ENCODE measurements at regions not wholly inside any gene's neighbourhood (a gene's known extent, or its start where the extent isn't known, plus 50 kb on each side); places are given as distances from the start of the nearest gene placed in this dataset.

DNA sequence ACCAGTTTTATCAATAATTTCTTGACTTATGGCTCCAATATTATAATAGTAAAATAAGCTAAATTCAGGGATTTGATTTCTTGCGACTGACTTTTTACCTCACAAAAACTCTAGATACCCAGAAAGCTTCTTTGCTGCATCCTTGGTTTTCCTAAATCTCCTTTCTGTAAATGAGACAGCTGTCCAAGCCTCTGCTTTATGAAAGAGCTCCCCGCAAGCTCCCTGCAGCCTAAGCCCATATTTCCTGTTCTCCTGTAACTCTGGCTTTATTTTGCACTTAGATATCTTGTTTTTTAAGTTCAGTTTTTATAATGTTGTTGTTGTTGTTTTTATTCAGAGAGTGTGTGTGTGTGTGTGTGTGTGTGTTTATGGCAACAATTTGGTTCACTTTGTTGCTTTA, 361.7 kb upstream of the PKDCC start:
- DNase-seq (ENCODE audit: low spot score): no peak
- TF ChIP-seq, protein P1, sequence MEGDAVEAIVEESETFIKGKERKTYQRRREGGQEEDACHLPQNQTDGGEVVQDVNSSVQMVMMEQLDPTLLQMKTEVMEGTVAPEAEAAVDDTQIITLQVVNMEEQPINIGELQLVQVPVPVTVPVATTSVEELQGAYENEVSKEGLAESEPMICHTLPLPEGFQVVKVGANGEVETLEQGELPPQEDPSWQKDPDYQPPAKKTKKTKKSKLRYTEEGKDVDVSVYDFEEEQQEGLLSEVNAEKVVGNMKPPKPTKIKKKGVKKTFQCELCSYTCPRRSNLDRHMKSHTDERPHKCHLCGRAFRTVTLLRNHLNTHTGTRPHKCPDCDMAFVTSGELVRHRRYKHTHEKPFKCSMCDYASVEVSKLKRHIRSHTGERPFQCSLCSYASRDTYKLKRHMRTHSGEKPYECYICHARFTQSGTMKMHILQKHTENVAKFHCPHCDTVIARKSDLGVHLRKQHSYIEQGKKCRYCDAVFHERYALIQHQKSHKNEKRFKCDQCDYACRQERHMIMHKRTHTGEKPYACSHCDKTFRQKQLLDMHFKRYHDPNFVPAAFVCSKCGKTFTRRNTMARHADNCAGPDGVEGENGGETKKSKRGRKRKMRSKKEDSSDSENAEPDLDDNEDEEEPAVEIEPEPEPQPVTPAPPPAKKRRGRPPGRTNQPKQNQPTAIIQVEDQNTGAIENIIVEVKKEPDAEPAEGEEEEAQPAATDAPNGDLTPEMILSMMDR (IDR thresholded peaks at IDR 0.05; ENCODE audit: extremely low read depth, missing control alignments): no peak

DNA sequence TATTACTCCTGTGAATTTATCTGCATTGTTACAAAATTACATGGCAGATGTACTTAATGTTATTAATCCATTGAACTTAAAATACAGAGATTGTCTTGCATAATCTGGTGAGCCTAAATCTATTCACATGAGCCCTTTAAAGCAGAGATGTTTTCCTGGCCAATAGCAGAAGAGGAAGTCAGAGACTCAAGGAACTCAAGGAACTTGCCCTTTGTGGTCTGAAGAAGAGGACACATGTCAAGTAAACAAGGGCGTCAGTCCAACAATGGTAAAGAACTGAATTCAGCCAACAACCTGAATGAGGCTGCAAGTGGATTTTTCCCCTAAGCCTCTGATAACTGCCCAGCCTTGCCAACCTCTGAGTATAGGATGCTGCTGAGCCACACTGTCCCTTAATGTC, 356.3 kb upstream of the PKDCC start:
- TF ChIP-seq, protein P1 (IDR thresholded peaks at IDR 0.05; ENCODE audit: extremely low read depth, missing control alignments): no peak
- no peak for DNase-seq (ENCODE audit: low spot score)

DNA sequence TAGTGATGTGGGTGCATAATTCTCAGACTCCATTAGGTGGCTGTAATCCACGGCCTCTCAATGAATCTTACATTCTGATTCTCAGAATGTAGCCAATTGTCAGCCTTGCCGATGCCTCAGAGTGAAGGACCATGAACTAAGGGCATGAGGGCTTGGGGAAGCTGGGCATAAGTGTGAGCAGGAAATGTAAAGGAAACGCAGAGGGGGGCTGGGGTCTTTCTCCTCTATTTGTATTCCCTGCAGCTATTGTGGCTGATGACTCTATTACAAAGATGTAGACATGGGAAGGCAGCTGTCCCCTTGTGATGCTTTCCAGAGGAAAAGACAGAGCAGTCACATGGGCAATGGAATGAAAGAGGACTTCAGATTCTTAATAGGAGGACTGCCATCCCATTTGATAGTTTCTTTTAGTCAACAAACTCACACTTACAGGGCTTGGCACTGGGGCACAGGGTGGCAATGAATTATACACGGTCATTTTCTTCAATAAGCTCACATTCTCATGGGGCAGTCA, 353.2 kb upstream of the PKDCC start:
- TF ChIP-seq, protein P1 (IDR thresholded peaks at IDR 0.05; ENCODE audit: extremely low read depth, missing control alignments): no peak
- DNase-seq (ENCODE audit: low spot score): no peak

DNA sequence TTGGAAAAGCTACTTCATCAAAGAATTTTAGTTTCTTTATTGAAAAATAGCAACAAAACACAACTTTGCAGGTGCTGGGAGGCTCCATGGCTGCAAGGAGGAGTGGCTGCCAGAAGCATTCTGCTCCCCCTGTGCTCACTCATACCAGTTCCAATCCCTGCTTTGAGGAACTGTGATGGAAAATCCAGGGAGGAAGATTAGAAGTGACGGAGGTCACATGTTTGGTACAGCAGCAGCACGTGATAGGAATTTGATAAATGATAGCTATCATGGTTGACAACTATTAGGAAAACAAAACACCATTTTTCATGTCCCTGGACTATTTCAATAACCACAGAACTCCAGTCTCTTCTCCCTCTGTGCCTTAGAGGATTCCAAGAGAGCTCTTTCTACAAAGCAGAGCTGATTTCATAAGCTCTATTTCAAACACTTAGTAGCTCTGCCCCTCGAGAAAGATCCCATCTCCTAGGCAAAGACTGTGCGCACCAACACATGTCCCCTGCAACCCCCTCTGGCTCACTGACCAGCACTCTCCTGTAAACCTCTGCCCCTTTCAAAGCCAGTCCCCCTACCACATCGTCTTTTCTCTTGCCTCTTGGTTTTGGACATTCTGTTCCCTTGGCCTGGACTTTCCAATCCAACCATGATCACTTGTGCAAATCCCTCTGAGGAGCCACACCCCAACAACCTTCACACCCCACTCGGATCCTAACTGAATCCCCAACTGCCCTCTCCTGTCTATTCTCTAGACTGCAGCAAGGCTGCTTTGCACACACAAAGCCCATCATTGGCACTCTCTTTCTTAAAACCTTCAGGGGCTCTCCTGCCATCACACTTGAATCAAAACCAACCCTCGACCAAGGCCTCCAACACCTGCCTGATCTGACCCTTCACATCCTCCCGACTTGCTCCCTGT, 352.4 kb upstream of the PKDCC start:
- TF ChIP-seq, protein P1 (IDR thresholded peaks at IDR 0.05; ENCODE audit: extremely low read depth, missing control alignments): no peak
- DNase-seq (ENCODE audit: low spot score): no peak

DNA sequence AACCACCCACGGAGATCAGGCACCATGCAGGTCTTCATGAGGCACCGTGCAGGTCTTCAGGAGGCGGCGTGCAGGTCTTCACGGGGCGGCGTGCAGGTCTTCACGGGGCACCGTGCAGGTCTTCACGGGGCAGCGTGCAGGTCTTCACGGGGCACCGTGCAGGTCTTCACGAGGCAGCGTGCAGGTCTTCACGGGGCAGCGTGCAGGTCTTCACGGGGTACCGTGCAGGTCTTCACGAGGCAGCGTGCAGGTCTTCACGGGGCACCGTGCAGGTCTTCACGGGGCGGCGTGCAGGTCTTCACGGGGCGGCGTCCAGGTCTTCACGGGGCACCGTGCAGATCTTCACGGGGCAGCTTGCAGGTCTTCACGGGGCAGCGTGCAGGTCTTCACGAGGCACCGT, 350.4 kb upstream of the PKDCC start:
- DNase-seq (ENCODE audit: low spot score): no peak
- TF ChIP-seq, protein P1 (IDR thresholded peaks at IDR 0.05; ENCODE audit: extremely low read depth, missing control alignments): no peak

DNA sequence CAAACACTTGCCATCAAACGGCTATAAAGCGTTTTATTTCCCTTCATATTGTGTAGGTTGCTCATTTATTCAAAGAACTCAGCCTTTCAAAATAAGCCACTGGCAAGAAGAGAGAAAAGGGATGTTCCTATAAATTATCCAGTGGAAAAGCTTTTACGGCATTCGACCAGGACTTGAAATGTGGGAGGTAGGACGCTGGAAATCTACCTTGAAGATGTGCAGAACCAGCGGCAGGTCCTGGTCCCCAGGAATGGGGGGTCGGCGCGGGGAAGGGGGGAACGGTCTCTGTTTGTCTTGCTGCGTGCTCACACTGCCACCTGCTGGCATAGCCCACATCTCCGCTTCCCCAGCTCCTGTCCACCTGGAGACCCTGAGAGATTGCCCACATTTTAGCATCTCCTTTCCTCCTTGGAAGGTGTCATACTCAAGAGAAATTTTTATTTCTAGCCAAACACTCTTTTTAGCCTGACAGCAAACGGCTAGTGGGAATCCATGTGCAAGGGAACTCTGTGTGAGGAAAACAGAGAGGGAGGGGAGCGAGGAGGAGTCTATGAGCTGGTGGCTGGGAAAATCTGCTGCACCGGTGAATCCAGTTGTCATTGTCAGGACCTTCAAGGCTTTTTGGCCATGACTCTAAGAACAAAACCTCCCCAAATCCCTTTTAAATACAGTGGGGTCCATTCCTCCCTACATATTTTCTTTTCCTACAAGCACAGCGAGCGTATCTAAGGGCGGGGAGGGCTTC, 349.0 kb upstream of the PKDCC start:
- peak; percentile 52 for DNase-seq (ENCODE audit: low spot score)
- TF ChIP-seq, protein P1 (IDR thresholded peaks at IDR 0.05; ENCODE audit: extremely low read depth, missing control alignments): peak; percentile 67

DNA sequence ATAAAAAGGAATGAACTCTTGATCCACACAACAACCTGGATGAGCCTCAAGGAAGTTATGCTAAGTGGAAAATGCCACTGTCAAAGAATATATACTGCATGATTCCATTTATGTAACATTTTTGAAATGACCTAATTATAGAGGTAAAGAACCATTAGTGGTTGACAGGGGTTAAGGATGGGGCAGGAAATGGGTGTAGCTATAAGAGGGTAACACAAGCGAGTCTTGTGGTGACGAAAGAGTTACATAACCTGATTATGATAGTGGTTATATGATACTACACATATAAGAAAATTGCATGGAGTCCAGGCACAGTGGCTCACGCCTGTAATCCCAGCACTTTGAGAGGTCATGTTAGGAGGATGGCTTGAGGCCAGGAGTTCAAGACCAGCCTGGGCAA, 346.6 kb upstream of the PKDCC start:
- DNase-seq (ENCODE audit: low spot score): no peak
- TF ChIP-seq, protein P1 (IDR thresholded peaks at IDR 0.05; ENCODE audit: extremely low read depth, missing control alignments): no peak

Data from GM20000 (cell line).